ENCODE measurements at regions not wholly inside any gene's neighbourhood (a gene's known extent, or its start where the extent isn't known, plus 50 kb on each side); places are given as distances from the start of the nearest gene placed in this dataset.

DNA sequence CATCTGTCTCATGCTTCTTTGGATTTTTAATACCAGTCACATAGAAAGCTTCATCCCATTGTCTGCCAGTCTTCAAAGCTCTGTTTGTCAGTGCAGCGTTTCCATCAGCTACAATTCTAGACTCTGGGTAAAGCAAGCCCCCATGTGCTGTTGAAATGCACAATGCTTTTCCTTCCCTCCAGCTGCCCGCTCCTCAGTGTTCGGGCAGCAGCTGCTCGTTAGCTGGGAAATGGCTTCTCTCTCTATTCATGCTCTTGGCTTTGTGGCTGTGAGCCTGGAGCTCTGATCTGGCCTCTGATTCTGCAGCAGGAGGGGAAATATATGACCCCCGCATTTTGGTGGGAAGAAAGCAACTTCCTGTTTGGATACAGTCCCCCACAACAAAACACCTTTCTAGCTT lies 213.0 kb upstream of the CDYL start:
- DNase-seq (ENCODE audit: extremely low read depth, low read depth, low spot score) = no peak

DNA sequence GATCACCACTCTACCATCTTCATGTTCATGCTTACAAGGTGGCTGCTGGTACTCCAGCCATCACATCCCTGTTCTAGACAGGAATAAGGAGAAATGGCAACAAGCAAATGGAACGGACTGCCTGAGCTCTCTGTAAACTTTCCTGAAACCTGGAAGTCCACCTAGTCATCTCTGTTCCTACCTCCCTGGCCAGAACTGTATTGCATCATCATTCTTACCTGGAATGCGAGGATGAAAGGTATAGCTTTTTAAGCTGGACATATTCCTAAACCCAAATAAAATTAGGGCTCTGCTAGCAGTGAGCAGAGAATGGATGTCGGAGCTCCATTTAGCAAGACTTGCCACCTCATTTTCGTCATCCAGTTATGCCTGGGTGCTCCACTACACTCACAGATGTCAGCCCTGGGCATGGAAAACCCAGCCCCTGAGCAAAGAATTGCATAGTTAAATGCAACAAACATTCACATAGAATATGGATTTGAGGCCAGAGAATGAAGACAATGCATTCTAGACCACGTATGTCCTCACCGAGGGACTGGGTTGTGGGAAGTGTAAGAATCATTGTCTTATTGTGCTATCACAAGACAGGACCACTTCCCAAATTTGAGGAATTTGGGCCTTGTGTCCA lies 214.3 kb upstream of the CDYL start:
- DNase-seq (ENCODE audit: extremely low read depth, low read depth, low spot score) = no peak

DNA sequence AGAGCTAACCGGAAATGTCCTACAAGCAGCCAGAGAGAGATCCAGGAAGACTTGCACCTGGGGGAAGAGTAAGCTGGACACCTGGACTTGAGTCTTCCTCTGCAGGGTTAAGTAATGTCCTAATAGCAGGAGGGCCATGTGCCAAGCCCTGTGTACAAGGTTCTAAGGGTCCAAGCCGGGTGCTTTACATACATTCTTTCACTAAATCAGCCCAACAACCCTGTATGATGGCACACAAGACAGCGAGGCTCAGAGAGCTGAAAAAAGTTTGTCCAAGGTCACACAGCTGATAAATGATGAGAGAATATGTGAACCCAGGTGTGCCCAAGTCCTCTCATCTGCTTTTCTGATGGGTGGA lies 215.1 kb upstream of the CDYL start:
- no peak for DNase-seq (ENCODE audit: extremely low read depth, low read depth, low spot score)

DNA sequence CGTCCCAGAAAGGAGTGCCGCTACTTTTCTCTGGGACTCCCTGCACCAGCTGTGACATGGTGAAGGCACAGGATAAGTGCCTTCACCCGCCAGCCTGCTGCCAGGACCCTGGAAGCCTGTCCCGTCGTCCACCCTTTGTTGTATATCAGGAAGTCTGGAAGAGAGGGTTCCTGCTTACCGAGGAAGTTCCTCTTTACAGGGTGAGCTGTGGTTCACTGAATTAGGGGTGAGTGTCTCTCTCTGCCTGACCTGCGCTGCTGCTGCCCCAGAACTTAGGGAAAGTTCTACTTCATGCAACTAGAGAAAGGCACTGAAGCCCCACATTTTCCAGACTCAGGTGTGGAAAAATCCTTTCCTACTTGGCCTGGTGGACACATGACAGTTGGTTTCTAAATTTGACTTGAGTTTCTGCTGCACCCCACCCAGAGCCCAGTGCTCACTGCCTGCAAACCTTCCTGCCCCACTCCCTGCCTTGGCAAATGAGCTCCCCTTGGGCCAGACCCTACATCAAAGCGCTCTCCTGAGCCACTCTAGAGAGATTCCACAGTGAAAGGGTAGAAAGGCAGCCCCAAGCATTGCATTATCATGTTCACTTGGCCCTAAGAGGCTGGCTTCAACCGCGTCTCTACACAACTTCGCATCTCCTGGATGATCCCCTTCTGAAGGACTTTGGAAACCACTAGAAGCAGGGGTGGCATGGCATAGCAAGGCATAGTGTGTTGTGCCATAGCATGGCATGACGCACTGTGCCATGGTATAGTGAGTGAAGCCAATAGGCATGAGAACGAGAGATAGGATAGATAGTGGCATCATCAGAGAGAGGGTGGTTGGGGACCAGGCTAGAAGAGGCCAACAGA lies 215.8 kb upstream of the CDYL start:
- DNase-seq (ENCODE audit: extremely low read depth, low read depth, low spot score) = no peak

DNA sequence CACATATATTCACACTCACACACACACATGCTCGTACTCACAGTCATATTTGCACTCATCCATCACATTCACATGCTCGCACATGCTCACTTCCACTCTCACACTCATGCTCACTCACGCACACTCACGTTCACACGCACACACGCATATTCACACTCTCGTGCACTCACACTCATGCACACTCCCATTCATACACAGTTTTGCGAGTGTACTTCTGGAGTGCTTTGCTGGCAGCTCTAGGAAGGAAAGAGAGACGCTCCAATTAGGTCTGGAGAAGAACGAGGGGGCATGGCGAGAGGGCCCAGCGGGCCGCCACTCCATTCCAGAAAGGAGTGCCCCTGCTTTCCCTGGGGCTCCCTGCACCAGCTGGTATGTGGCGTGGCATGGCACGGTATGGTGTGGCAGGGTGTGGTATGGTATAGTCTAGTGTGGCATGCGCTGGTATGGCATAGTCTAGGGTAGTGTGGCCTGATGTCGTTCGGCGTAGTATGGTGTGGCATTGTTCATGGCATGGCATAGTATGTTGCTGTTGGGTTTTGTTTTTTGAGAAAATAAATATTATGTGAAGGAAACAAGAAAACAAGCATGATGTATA lies 216.8 kb upstream of the CDYL start:
- DNase-seq (ENCODE audit: extremely low read depth, low read depth, low spot score) = no peak

DNA sequence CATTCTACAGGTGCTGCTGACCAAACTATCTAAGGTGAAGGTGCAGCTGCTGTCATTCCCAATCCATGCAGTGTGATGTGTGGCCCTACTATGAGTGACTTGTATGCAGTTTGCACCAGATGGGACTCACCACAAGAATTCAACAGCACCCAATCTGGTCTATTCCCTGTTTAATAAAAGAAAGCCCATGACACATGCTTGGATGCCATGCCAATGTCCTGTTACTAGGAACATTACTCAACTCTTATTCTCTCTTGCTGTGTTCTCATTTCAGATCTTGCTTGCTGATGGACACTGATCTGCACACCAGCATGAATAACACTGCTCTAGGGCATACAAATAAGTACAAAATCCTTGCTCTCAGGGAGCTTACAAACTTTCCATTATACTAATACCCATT lies 221.6 kb upstream of the CDYL start:
- DNase-seq (ENCODE audit: extremely low read depth, low read depth, low spot score) = no peak

DNA sequence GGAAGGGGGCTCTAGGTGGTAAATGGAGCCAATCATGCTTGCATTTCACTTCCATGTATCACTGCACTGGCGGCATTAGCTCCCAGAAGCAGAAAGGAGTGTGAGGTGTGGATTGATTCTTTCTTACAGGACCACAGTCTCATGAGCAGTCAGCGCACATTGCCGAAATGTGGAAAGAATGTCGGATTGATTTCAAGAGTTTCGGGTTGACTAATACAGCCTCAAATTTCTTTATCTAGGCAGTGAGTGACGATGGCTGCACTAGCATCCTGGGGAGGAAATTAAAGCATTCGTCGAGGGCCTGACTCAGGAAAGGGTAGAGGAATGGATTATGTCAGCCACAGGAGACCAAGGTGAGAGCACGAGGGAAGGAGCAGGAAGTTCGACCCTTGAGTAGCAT lies 222.8 kb upstream of the CDYL start:
- no peak for DNase-seq (ENCODE audit: extremely low read depth, low read depth, low spot score)

DNA sequence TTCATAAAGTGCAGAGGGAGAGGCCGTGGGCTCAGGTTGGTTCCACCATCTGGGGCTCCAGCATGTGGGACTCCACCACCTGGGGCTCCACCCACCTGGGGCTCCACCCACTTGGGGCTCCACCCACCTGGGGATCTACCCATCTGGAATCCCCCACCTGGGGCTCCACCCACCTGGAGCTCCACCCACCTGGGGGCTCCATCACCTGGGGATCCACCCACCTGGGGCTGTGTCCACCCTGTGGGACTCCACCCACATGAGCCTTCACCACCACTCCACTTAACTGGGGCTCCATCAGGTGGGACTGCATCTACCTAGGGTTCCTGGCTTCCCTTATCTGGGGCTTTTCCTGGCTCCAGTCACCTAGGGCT lies 226.0 kb upstream of the CDYL start:
- no peak for DNase-seq (ENCODE audit: extremely low read depth, low read depth, low spot score)

DNA sequence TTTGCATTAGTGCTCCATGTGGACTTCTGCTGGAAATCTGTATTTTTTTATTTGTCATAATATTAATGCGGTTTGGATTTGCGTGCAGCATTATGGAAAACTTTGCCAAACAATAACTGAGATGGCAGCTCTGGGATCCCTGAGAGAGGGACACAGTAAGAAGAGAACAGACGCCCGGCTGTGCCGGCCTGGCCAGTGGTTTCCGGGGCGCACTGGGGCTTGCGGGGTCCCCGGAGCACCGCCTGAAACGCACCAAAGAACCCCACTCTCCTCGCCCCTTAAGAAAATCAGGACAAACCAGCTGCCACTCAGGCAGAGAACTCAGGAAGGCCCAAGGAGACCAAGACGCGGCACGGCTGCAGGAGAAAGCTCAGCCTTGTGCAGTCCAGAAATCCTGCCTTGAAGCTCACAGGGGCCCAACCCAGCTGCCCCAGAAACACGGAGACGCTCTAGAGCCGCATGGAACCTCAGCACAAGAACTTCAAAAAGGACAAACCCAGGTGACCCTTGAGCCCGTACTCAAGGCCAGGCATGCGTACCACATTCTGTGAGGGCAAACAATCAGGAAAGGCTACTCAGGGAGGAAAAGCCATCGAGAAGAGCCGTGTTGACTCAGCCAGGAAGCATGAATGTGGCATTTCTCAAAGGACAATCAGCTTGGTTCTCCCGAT lies 226.5 kb upstream of the CDYL start:
- no peak for DNase-seq (ENCODE audit: extremely low read depth, low read depth, low spot score)

DNA sequence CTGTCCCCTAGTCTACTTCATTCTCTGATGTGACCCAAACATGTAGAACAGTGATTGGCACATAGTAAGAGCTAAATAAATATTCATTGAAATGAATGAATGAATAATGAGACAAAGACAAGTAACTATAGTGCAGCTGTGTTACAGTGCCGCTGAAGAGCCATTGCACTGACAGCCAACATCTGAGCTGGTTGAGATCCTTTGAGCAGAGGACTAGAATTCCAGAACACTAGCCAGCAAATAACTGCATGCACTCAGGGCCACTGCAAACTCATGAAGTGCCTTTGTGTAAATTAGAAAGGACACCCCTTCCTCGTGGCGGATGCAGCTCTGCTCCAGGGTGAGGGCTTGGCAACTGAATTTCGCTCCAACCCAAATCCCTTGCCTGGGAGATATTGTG lies 230.3 kb upstream of the CDYL start:
- DNase-seq (ENCODE audit: extremely low read depth, low read depth, low spot score) = no peak

DNA sequence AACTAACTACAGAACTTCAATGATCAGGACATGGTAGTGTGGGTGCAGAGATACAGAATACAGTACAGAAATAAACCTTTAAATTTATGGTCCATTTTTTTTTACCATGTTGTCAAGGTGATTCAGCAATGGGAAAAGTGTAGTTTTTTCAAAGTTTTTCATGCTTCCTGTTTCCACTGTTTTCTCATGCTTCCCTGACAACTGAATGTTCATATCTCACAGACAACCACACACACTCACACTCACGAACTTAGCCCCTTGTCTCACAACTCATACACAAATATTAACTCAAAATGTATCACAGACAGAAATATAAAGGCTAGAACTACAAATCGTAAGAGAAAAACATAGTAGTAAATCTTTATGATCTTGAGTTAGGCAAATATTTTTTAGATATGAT lies 232.6 kb upstream of the CDYL start:
- no peak for DNase-seq (ENCODE audit: extremely low read depth, low read depth, low spot score)

DNA sequence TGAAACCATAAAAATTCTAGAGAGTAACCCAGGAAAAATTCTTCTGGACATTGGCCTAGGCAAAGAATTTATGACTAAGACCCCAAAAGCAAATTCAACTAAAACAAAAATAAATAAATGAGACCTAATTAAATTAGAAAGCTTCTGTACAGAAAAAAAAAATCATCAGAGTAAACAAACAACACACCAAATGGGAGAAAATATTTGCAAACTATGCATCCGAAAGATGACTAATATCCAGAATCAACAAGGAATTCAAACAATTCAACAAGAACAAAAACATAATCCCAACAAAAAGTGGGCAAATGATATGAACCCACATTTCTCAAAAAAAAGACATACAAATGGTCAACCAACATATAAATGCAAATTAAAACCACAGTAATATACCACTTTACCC lies 242.6 kb upstream of the CDYL start:
- no peak for DNase-seq (ENCODE audit: extremely low read depth, low read depth, low spot score)

DNA sequence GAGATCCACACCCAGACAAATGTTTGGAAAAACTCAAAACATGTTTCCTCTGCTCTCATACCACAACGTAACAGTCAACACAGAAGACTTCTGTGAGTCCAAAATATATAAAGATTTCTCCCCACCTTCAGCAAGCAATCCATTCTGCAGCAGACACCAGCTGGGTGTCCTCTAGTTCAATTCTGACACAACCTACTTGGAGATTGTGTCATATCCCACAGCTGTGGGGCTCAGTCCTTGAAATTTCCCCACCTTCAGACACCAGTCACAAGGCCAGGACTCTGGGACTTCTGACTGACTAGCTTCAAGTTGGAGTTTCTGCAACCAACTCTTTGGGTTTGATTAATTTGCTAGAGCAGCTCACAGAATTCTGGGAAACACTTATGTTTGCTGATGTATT lies 244.8 kb upstream of the CDYL start:
- no peak for DNase-seq (ENCODE audit: extremely low read depth, low read depth, low spot score)

DNA sequence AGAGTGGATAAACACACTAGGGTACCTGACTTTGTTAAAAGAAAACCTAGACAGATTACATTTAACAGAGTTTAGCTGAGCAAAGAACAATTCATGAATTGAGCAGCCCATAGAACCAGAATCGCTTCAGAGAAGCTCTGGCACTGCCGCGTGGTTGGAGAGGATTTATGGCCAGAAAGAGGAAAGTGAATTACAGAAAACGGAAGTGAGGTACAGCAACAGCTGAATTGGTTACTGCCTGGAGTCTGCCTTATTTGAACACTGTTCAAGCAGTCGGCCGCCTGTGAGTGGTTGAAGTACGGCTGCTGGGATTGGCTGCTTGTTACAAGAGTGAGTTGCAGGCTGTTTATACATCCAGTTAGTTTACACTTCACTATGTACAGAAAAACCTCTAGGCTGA lies 253.8 kb upstream of the CDYL start:
- no peak for DNase-seq (ENCODE audit: extremely low read depth, low read depth, low spot score)

DNA sequence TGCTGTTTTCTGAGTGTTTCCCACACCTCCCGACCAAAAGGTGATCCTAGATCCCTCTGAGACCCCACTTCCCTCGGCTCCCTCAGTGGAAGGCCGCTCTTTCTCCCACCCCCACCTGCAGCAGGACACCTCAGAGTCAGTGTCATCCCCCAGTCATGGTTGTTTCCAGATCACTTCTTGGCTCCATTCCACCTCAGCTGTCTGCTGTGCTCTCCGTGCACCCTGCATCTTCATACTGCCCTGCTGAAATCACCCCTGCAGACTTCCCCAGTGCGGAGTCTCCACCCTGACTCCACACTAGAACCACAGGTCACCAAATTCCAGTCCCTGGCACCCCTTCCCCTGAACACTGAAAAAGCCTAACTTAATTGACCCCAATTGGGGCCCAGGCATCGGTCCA lies 255.1 kb upstream of the CDYL start:
- DNase-seq (ENCODE audit: extremely low read depth, low read depth, low spot score) = no peak

DNA sequence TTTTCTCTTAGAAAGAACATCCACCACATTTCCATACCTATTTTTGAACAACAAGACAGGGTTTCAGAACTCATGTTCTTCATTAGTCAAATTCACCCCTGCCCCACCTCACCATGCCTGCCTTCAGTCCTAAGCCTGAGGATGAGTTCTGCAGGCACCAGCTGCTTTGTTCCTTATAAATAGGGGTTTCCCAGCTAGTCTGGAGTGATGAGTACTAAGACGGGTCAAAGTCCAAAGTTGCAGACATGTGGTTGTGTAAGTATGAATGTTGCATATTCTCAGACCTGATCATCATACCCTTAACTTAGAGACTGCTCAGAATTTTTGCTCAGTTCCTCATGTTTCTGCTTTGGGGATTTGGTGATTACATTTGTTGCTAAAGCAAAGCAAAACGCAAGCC lies 257.7 kb upstream of the CDYL start:
- no peak for DNase-seq (ENCODE audit: extremely low read depth, low read depth, low spot score)

DNA sequence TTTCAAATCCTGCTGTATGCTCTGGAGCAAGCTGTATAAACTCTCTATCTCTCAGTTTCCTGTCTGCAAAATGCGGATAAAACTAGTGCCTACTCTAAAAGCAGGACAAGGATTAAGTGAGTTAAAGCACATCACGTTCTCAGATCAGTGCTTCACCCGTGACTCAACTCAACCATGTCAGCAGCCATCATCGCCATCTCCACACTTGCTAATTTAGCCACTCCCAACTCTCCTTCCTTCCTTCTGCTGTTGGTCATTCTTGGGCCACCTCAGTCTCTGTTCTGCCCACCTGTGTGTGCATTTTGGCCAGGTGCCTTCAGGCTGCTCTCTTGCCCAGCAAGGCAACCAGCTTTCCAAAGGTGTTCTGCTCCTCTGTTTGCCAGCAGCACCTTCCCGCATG lies 260.0 kb upstream of the CDYL start:
- DNase-seq (ENCODE audit: extremely low read depth, low read depth, low spot score) = no peak

DNA sequence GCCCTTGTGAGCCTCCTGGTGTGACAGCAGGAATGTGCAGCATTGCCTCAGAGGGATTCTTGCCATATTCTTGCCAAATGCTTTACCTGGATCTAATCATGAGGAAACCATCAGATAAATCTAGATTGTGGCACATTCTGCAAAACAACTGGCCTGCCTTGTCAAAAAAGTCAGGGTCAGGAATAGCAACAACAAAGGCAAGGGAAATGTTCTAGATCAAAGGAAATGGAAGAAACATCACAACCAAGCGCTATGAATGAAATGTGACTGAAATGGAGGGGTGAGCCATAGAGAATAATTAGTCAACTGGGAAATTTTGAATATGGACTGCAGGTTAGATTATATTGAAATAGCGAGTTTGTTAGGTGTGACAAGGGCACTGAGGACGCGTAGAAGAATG lies 262.6 kb upstream of the CDYL start:
- DNase-seq (ENCODE audit: extremely low read depth, low read depth, low spot score) = no peak

DNA sequence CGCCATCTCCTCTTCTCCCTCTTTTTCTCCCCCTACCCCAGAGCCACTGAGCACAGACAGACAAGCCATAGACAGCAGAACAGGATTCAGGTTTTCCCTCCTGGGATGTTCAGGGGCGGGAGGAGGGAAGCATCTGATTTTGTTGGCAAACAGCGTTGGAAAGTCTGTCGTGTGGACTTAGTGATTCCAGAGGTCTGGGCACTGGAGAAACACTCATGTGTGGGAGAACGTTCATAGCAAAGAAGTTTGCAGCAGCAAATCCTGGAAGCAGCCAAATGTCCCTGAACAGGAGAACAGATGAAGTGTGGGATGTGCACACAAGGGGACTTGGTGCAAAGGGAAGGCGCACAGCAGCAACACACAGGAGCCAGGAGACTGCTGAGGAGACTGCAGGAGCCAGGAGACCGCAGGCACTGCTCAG lies 264.1 kb upstream of the CDYL start:
- no peak for DNase-seq (ENCODE audit: extremely low read depth, low read depth, low spot score)

DNA sequence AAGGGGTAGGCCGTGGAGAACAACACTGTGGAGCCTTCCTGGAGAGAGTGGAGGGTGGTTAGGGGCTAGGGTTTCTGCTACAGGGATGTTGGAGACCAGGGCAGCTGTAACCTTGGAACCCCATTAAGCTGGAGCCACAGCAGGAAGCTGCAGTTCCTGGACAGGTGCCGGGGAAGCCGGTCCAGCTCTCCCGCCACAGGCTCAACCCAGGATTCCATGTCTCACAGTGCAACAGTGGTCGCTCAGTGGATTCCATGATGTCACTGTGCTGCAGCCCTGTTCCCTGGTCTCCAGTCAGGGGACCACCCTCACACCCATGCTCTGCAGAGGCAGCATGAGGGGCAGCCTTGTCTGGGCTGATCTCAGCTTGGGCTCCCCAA lies 264.6 kb upstream of the CDYL start:
- DNase-seq (ENCODE audit: extremely low read depth, low read depth, low spot score) = no peak

DNA sequence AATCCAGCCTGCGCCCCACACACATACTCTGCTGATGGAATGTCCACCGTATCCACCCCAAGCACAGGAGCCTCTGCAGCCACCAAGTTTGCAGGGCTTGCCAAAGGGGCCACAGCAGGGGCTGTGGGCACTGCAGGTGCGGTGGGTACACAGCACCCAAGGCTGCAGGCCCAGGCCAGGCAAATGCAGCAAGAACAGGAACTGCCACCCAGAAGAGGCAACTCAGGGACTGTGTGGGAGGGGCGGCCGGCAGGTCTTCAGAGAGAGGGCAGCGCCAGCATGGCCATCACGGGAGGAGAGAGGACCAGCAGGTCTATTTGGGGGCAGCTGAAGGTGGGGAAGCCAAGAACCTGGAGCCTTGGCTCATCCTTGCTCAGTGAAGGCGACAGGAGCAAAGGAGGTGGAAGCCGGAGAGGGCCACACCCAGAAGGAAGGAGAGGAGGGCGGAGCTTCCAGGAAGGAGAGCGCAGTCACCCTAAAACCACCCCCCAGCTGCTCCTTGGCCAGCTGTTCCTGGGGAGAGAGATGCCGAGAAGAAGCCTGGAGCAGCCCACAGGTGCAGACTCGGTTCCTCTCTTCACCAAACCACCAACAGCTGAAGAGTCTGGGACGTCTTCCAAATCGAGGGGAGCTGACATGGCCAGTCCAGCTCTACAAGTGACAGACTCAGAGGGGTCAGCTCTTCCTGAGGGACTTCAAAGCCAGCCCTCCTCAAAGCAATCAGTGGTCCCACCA lies 265.1 kb upstream of the CDYL start:
- DNase-seq (ENCODE audit: extremely low read depth, low read depth, low spot score) = no peak

All from glomerular endothelial cell (primary cell).